CD4-positive, alpha-beta T cell treated with Interleukin-17A for 4 hours (primary cell): ENCODE measurements at regions not wholly inside any gene's neighbourhood (a gene's known extent, or its start where the extent isn't known, plus 50 kb on each side); places are given as distances from the start of the nearest gene placed in this dataset.

Experiments
- DNase-seq: peaks from one replicate; pipeline ENCODE4 v3.0.0-alpha.2; 2020; ENCODE audit warnings: mixed read lengths

DNA sequence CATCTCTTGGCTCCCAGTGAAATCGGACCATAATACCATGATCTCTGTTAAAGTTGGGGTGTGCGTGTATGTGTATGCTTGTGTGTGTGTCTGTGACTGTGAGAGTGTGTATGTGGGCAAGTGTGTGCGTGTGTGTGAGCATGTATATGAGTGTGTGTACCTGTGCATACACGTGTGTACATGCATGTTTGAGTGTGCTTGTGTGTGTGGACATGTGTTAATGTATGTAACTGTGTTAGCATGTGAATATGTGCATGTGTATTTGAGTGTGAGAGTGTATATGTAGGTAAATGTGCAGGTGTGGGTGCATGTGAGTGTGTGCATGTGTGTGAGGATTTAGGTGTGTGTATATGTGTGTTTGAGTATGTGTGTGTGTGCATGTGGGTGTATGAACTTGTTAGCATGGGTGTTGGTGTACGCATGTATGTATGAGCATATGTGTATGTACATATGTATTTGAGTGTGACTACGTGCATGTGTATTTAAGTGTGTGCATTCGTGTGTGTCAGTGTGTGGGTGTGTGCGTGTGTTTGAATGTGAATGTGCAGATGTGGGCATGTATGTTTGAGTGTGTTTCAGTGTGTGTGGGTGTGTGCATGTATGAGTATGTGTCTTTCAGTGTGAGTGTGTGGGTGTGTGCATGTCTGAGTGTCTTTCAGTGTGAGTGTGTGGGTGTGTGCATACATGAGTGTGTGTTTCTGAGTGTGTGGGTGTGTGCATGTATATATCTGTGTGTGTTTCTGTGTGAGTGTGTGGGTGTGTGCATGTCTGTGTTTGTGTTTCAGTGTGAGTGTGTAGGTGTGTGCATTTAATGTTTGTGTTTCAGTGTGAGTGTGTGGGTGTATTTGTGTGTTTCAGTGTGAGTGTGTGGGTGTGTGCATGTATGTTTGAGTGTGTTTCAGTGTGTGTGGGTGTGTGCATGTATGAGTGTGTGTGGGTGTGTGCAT, 183.2 kb downstream of the SOX9 start:
- no peak for DNase-seq

DNA sequence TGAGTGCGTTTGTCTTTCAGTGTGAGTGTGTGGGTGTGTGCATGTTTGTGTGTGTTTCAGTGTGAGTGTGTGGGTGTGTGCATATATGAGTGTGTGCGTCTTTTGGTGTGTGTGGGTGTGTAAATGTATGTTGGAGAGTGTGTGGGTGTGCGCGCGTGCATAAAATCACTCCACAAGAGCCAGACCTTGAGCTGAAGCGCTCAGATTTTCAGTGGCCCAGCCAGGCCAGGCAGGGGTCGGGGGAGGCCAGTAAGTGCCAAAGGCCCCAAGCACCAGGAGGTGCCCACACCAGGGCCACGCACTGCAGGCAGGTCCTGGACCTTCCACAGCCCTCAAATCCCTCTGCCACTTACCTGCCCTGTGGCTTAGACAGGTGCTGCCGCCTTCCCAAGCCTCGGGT, 184.0 kb downstream of the SOX9 start:
- DNase-seq = no peak

DNA sequence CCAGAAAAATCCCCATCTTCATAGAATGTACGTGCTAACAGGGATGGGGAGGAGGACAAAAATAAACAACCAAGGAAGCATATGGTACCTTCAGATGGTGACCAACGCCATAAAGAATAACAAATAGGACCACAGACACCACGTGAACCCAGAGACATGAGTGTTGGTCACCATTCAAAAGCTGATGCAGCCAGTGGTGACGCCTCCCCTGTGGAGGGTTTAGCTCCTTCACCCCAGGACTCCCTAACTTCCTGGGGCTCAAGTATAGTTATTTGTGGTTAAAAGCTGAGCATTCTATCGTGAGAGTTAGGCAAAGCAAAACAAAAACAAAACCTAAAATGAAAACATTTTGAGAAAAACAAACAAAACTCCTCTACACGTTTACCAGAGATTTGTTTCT, 184.7 kb downstream of the SOX9 start:
- DNase-seq = no peak

DNA sequence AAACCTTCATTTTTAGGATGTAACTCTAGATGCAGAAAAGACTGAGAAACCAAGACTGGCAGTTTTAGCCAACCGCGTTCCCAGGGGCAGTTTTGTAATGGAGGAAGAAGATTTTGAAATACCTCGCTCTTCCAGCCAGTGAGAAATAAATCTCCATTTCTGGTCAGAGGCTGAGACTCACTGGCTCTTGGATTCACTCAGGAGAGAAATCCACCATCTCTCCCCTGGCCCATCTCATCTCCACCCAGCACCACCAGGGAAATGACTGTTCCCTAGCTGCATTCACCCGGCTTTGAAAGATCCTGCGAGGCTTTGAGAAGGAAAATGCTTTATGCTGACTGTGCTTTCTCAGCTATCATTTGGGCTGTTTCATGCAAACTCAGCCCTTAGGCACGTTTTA, 185.2 kb downstream of the SOX9 start:
- no peak for DNase-seq

DNA sequence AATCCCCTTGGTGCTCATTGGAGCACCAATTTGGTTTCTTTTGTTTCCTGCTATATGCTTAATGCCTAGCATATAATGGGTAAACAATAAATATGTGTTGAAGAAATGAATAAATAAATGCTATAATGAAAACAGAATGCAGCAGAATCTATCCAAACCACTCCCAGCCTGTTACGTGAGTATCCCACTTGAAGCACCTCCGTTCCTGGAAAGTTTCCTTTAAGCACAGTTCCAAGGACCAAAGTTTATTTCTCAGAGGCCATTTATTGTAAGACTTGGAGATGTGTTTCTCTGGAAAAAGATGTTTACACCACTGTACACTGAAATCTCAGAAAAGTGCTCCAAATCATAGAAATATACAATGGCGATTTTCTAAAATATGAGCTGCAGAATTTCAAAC, 187.0 kb downstream of the SOX9 start:
- no peak for DNase-seq

GRCh38 chr17:72308744-72309385, 188.0 kb downstream of the SOX9 start:
- no peak for DNase-seq

- DNase-seq = no peak
Observed at GRCh38 chr17:72311004-72311403, 190.2 kb downstream of the SOX9 start.

- DNase-seq = no peak
Observed at GRCh38 chr17:72315122-72315913, 194.5 kb downstream of the SOX9 start.

DNA sequence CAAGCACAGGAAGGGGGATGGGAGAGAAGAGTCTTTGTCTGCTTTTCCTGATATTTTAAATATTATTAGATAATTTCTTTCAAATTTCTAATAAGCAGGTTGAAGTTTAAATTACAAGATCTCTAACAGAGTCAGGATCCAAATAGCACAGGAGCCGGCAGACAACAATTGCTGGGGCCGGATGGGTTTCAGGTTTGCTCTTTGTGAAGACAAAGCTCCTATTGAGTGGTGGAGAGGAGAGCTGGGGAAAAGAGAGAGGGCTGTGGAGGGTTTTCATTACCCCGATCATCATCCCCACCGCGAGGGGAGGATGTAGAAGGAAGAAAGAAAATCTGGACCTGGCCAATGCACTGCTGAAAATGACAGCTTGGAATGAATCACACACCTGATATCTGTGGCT, 197.3 kb downstream of the SOX9 start:
- no peak for DNase-seq

DNA sequence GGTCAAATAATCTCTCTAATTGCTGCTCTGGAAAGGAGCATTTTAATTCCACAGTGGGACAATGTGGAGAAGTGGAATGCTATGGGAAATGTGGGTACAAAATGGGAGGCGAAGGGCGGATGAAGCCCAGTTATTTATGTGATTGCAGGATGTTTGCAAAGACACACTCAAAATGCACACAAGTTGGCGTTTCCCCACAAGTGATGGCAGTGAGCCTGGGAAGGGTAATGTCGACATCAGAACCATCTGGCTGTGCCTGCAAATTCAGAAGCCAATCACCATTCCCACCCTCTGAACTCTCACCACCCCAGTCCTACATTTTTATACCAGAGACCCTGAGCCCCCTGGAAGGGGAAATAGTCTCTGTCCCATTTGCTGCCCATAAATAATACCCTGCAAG, 201.1 kb downstream of the SOX9 start:
- DNase-seq = no peak

GRCh38 chr17:72332367-72332766, 211.5 kb downstream of the SOX9 start:
- DNase-seq = no peak

DNA sequence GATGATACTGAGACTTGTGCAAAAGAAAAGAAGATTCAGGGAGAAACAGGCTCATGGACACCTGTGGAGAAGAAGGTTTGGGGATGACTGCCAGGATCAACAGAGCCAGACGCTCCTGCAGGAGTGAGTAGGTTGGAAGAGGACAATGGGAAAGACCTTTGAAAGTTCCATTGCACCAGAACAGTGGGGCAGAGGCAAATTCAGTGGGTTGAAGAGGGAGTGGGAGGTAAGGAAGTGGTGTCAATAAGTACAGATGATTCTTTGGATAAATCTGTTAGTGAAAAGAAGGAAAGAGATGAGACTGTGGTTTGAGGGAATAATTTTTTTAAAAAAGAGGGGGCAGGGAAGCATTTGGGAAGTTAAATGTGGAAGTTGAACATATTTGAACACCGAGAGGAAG, 212.8 kb downstream of the SOX9 start:
- DNase-seq = no peak

- DNase-seq = no peak
Observed at GRCh38 chr17:72334205-72334604, 213.4 kb downstream of the SOX9 start.

- DNase-seq = no peak
Observed at GRCh38 chr17:72336026-72336803, 215.4 kb downstream of the SOX9 start.

DNA sequence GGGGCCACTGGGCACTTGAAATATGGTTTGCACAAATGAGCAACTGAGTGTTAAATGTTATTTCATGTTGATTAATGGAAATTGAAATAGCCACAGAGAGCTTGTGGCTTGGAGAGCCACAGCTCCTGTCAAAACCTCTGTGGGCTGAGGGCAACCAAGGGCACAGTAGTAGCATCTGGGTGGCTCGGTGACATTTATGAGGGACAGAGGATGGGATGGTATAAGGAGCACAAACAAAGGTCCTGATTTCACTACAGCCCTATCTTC, 215.9 kb downstream of the SOX9 start:
- no peak for DNase-seq

GRCh38 chr17:72338304-72338703, 217.5 kb downstream of the SOX9 start:
- DNase-seq = no peak

- DNase-seq = no peak
Observed at GRCh38 chr17:72338847-72339790, 218.3 kb downstream of the SOX9 start.

GRCh38 chr17:72340836-72341235, 220.0 kb downstream of the SOX9 start:
- no peak for DNase-seq

DNA sequence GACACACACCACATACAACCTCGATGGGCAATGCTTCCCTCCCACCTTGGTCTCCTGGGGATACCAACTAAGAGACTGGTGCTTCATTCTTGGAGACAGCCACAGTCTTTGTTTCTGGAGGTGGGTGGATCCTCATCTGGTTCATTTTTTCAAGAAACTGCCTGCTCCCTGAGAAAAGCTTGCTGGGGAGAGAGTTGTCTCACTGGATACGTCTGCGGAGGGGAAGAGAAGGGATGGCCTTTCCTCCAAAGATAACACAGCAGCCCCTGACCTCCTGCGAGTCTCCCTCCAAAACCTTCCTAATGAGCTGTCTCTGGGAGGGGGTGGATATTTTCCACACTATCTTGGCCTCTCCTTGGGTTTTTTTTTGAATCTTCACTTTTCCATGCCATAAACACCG, 221.2 kb downstream of the SOX9 start:
- DNase-seq = no peak

DNA sequence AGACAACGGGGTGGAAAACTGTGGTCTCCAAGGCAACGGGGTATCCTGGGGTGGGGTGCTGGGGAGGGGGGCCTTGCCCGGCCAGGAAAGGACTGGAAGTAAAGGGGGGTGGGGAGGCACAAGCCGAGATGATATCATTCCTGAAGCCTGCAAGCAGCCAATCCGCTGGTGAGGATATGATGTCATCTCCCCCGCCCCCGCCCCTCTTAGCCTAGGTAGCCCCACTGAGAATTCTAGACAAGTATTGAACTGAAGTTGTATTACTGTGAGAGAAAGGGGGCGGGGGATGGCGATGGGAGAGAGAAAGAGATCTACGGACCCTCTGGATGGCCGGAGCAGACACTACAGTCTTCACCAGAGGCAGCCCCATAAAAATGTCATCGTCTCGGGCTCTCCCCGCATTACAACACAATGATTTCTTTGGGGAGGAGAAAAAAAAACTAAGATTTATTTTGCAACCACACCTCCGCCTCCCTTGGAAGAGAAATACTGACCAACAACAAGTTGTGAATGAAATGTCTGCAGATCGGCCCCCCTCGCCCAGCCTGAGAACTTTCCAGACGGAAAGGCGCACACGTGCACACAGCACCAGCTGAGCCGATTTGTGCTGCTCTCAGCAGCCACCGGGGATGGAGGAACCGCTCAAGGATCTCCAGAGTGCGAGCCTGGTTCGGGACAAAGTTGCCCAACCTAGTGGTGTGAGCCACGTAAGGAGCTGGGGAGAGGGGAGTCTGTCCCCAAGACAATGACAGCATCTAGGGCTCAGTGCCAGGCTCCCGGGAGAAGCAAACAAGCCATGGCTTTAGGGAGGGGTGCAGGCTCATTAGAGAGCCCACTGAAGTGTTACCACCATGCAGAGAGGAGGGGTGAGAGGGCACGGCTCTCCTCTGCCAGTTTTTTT, 222.1 kb downstream of the SOX9 start:
- DNase-seq = no peak

GRCh38 chr17:72343911-72344310, 223.1 kb downstream of the SOX9 start:
- DNase-seq = no peak
